HT-29 (cell line): ENCODE measurements at regions not wholly inside any gene's neighbourhood (a gene's known extent, or its start where the extent isn't known, plus 50 kb on each side); places are given as distances from the start of the nearest gene placed in this dataset.
"Not testable (repeated sequence)": the region's sequence is repeated elsewhere in the genome, so short reads cannot be mapped to it uniquely, and the experiment has no call there.

ENCODE experiments used
- DNase-seq: peaks from one replicate; pipeline ENCODE4 v3.0.0-alpha.2; 2015; ENCODE audit warnings: low spot score

DNA sequence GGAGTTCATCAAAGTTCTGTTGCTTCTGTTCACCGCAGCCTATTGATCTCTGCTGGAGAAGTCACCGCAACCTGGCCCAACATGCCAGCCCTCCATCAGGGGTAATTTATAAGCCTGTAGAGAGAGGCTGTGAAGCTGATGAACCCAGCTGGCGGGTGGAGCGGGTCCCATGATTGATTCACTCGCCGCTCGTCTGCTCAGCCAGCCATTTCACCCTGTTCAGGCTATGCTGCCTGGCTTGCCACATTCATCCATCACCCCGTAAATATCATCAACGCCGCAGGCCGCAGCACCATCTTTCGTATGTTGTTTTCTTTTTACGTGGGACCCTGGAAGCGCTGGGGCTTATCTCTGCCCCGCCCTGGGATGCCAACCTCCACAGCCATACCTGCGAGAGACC lies 116.7 kb upstream of the OPCML start:
- no peak for DNase-seq

GRCh38 chr11:133639408-133639807 lies 107.1 kb upstream of the OPCML start:
- no peak for DNase-seq

- no peak for DNase-seq
Measured at GRCh38 chr11:133638921-133639320, 106.6 kb upstream of the OPCML start.

DNA sequence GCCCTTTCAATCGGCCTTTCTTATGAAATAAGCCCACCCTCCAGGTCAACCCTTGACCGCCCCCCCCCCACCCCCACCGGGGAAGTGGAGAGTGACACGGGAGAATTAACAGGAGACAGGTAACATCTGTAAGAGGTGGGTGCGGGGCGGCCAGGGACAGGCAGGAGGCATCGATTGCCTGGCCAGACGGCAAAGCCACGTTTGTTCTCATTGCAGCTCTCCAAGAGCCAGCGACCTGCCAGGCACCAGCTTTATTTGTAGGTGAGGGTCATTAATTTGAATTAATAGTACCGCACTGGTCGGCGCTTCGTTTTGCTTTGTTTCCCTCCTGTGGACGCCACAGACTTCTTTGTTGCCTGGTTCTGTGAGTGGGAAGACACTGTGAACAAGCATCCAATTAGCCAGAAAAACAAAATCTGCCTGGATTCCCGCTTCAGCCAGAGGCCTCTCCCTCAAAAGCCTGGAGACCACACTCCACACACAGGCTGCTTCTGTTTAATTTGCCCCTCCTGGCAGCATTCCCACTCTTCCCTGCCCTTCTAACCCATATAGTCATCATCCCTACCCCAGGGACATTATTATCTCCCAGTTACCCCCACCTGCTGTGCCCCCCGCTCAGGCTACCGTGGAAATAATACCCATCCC lies 104.5 kb upstream of the OPCML start:
- DNase-seq = no peak

DNA sequence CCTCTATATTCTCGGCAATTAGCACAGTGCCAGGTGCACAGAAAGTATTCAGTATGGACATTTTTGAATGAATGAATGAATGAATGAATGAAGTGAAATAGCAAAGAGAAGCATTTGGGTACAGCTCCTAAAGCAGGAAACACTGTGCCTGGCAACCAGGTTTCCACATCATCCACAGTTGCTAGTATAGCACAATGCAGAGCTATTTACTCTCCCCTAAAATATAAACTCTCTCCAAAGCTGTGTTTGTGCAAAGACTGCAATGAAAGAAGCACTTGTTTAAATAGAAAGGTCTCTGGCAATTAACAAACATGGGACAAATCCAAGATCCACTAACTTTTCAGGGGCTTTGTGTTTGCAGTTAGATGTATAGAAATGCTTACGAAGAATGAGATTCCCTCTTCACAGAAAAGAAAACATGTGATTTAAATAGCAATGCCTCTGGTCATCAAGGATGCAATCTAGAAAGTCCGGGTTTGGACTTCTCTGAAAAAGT lies 103.0 kb upstream of the OPCML start:
- DNase-seq = no peak

DNA sequence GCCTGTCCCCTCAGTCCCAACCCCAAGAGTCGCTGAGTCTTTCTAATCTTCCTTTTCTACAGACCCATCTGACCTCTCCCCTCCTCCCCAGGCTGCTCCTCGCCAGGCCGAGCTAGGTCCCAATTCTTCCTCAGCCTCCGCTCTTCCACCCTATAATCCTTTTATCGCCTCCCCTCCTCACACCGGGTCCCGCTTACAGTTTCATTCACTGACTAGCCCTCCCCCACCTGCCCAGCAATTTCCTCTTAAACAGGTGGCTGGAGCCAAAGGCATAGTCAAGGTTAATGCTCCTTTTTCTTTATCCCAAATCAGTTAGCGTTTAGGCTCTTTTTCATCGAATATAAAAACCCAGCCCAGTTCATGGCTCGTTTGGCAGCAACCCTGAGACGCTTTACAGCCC lies 96.1 kb upstream of the OPCML start:
- not testable (repeated sequence) for DNase-seq

DNA sequence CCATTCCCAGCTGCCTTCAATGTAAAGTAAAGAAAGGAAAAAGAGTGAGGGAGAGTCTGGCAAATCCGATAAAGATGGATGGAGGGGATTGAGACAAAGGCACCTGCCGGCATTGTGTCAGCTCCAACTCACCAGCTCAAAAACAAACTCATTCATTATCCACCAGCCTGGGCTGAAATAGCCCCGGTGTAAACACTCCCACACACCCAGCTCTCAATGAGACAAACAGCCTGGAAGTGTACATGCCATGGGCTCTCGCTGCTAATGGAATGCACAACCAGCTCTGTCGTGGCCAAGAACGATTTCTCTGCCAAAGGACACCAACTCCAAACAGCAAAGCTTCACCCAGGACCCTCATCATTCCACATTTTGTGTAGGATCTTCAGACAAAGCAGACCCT lies 89.3 kb upstream of the OPCML start:
- DNase-seq = no peak

- DNase-seq = peak; percentile 43
Measured at GRCh38 chr11:133619973-133620372, 87.7 kb upstream of the OPCML start.

DNA sequence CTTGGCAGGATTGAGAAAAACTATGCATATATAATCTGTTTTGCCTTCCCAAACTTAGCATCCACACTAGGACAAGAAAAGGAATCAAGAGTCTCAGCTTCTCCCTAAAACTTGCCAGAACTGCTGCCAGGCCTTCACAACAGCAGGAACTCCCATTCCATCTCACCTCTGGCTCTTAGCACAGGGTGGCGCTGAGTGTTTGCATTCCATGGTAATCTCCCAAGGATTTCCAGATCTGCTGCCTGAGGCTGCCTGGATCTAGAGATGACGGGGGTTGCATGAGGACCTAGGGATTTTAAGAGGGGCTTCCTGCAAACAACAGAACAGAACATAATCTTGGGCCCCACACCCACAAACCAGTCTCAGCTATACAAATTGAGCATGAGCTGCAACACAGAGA lies 87.1 kb upstream of the OPCML start:
- DNase-seq = peak; percentile 15

DNA sequence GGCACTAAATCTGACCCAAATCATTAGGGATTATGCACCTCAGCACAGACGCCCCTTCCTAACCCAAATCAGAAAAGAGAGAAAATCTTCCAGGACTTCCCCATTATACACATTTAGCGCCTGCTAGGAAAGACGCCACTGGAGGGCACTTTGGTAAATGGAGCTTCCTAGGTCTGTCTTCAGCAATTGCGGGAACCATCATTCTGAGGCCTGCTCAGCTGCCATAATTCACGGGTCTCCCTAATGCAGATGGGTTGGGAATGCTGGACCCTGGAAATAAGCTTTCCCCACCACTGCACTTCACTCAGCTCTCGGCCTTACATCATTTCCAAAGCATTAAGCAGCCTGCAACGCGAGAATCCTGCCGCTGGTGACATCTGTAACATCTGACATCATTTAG lies 86.2 kb upstream of the OPCML start:
- no peak for DNase-seq

- DNase-seq = no peak
Measured at GRCh38 chr11:133608496-133608895, 76.2 kb upstream of the OPCML start.

GRCh38 chr11:133606124-133606523 lies 73.8 kb upstream of the OPCML start:
- no peak for DNase-seq

GRCh38 chr11:133605482-133605881 lies 73.2 kb upstream of the OPCML start:
- DNase-seq = no peak

GRCh38 chr11:133601641-133602040 lies 69.3 kb upstream of the OPCML start:
- no peak for DNase-seq

DNA sequence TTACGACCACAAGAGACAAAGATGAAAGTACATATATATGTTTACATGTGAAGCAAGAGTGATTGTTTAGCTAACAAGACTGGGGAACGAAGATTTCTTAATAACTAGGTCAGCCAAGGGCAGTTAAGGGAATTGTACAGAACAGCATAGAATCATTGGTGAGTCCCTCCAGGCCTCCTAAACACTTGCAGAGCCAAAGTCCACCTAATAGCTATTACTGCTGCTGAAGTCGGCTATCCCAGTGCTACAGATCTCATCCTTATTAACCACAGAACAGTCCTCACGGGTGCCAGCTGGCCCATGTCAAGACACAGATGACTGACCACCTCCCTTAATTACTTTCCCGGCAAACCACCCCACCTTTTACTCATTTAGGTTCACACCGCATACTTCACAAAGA lies 68.5 kb upstream of the OPCML start:
- DNase-seq = no peak

DNA sequence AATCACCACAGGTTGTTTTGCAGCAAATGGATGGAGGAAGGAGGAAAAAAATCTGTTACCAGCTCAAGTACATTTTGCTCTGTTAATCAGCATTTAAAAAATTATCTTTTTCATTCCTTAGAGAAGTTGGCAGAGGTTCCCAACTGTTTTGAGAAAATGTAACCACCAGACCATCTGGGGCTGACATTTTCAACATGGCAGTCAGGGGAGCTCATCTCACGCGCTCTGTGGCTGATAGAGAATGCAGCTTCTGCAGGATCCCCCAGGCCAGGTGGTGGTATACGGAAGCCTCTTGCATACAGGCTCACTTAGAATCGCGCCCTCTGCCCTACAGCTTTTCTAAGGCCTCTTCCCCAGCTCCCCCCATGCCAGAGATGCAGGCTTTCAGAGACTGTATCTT lies 68.0 kb upstream of the OPCML start:
- no peak for DNase-seq

- DNase-seq = no peak
Measured at GRCh38 chr11:133598906-133599305, 66.6 kb upstream of the OPCML start.

DNA sequence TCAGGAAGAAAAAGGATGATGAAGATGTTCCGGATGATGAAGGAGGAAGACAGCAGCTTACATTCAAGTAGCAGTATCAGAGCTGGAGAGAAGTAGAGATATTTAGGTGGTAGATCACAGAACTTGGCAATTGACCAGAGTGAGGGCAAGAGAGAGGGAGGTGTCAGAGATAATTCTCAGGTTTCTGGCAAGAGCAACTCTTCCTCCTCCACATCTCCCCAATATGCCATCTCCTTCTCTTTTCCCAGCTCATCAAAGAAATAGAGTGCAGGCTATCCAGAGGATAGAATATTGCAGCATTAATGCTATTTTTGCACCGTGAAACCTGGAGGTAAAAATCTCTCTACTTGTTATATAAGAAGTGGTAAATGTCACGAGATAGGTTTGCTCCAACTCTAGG lies 64.9 kb upstream of the OPCML start:
- DNase-seq = no peak

GRCh38 chr11:133595998-133596590 lies 63.8 kb upstream of the OPCML start:
- no peak for DNase-seq

GRCh38 chr11:133593036-133593435 lies 60.7 kb upstream of the OPCML start:
- DNase-seq = no peak

GRCh38 chr11:133586903-133587517 lies 54.7 kb upstream of the OPCML start:
- DNase-seq = no peak

- DNase-seq = no peak
Measured at GRCh38 chr11:133582750-133583149, 50.4 kb upstream of the OPCML start.

DNA sequence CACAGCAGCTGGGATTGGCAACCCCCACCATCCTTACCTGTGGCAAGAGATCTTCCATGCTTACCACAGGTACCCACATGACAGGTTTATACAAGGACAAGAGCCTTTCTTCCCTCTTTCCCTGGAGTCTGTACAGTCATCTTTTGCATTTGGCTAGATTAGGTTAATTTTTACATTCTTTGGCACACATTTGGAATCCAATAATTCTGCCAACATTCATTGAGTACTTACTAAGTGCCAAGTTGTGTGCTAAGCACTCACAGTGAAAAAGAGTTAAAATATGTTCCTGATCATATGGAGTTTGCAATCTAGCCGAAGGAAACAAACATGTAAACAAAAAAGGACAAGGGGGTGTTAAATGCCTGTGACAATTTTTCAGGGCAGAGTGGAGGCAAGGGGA lies 50.0 kb upstream of the OPCML start:
- no peak for DNase-seq
